GM23338 (cell line): ENCODE measurements at regions not wholly inside any gene's neighbourhood (a gene's known extent, or its start where the extent isn't known, plus 50 kb on each side); places are given as distances from the start of the nearest gene placed in this dataset.

Experiments
- ATAC-seq: fragments of 200-7000 bp; cut with Tn5 transposase; 3 replicates; pipeline ENCODE4 v1.9.1; 2020
- DNase-seq: peaks from one replicate; pipeline ENCODE4 v3.0.0-alpha.2; 2015; ENCODE audit warnings: low spot score
- H2AFZ ChIP-seq: fragments of 200-600 bp; sonication (generic); 2 replicates; pipeline ENCODE4 v1.8.0; 2016; ENCODE audit warnings: antibody characterized with exemption, mild to moderate bottlenecking, moderate library complexity
- H3F3A ChIP-seq: fragments of 200-600 bp; sonication (generic); replicated peaks from 2 replicates; pipeline ENCODE4 v1.8.0; 2017; ENCODE audit warnings: antibody characterized with exemption, mixed run types, low read depth
- H3K27ac ChIP-seq: fragments of 200-600 bp; sonication (generic); 2 replicates; pipeline ENCODE4 v1.6.1; 2016; ENCODE audit warnings: low read depth
- H3K27me3 ChIP-seq: fragments of 200-600 bp; sonication (generic); 2 replicates; pipeline ENCODE4 v1.8.0; 2016; ENCODE audit warnings: mild to moderate bottlenecking, mixed run types, moderate library complexity; ENCODE audit not compliant: insufficient read depth
- H3K36me3 ChIP-seq: fragments of 200-600 bp; sonication (generic); 2 replicates; pipeline ENCODE4 v1.8.0; 2016; ENCODE audit warnings: mild to moderate bottlenecking; ENCODE audit not compliant: insufficient read depth
- H3K4me1 ChIP-seq: fragments of 200-600 bp; sonication (generic); 2 replicates; pipeline ENCODE4 v1.8.0; 2016; ENCODE audit warnings: mild to moderate bottlenecking, moderate library complexity; ENCODE audit not compliant: insufficient read depth
- H3K4me2 ChIP-seq: fragments of 200-600 bp; sonication (generic); 2 replicates; pipeline ENCODE4 v1.7.1; 2017; ENCODE audit warnings: mixed run types
- H3K4me3 ChIP-seq: fragments of 200-600 bp; sonication (generic); 2 replicates; pipeline ENCODE4 v1.6.1; 2016; ENCODE audit warnings: mixed run types
- H3K79me2 ChIP-seq: fragments of 200-600 bp; sonication (generic); replicated peaks from 2 replicates; pipeline ENCODE4 v1.8.0; 2017; ENCODE audit warnings: mild to moderate bottlenecking; ENCODE audit not compliant: insufficient read depth
- H3K9me2 ChIP-seq: fragments of 200-600 bp; sonication (generic); 2 replicates; pipeline ENCODE4 v1.8.0; 2017; ENCODE audit not compliant: insufficient read depth
- H4K20me1 ChIP-seq: fragments of 200-600 bp; sonication (generic); replicated peaks from 2 replicates; pipeline ENCODE4 v1.8.0; 2017; ENCODE audit warnings: mild to moderate bottlenecking; ENCODE audit not compliant: insufficient read depth
- H3K27ac Mint-ChIP-seq: 2 replicates; pipeline ENCODE4 v1.8.0; 2020; ENCODE audit warnings: inconsistent platforms, mild to moderate bottlenecking, moderate library complexity, mixed read lengths
- H3K27me3 Mint-ChIP-seq: 3 replicates; pipeline ENCODE4 v1.8.0; 2022; ENCODE audit warnings: low read depth, mild to moderate bottlenecking, moderate library complexity, mixed read lengths, inconsistent platforms; ENCODE audit not compliant: insufficient read depth, poor library complexity
- H3K36me3 Mint-ChIP-seq: 3 replicates; pipeline ENCODE4 v1.8.0; 2021; ENCODE audit warnings: low read depth, mild to moderate bottlenecking, inconsistent platforms, moderate library complexity, mixed read lengths
- H3K4me1 Mint-ChIP-seq: 3 replicates; pipeline ENCODE4 v1.8.0; 2020; ENCODE audit warnings: mild to moderate bottlenecking, inconsistent platforms, mixed read lengths
- H3K4me3 Mint-ChIP-seq: 3 replicates; pipeline ENCODE4 v1.8.0; 2021; ENCODE audit warnings: moderate library complexity, mild to moderate bottlenecking, inconsistent platforms, mixed read lengths
- H3K9me3 Mint-ChIP-seq: 3 replicates; pipeline ENCODE4 v1.8.0; 2020; ENCODE audit warnings: moderate library complexity, mild to moderate bottlenecking, inconsistent platforms, mixed read lengths
- CREB1 ChIP-seq: fragments of 250-450 bp; sonication (Bioruptor Pico); IDR thresholded peaks from 2 replicates; pipeline ENCODE4 v1.5.0; 2020; ENCODE audit warnings: low read depth, mild to moderate bottlenecking, moderate library complexity
- CTCF ChIP-seq, 2 experiments: fragments of 200-600 bp in 1 of 2; sonication (generic) in 1 of 2; conservative IDR thresholded peaks; 2 replicates each; pipeline versions ENCODE4 v1.5.1 to v1.6.1; 2016 to 2017; ENCODE audit warnings: antibody characterized with exemption in 2 of 2, low read depth in 2 of 2, mild to moderate bottlenecking in 2 of 2, moderate library complexity in 1 of 2
- ETS1 ChIP-seq: IDR thresholded peaks from 2 replicates; pipeline ENCODE4 v1.6.1; 2016; ENCODE audit warnings: antibody characterized with exemption
- EZH2 ChIP-seq: fragments of 200-600 bp; sonication (generic); IDR thresholded peaks from one replicate; pipeline ENCODE4 v1.8.0; 2017; ENCODE audit warnings: antibody characterized with exemption, mild to moderate bottlenecking, low read depth; ENCODE audit not compliant: unreplicated experiment
- JUNB ChIP-seq: IDR thresholded peaks from one replicate; pipeline ENCODE4 v1.6.1; 2016; ENCODE audit warnings: antibody characterized with exemption; ENCODE audit not compliant: unreplicated experiment
- POLR2AphosphoS5 ChIP-seq: IDR thresholded peaks from 2 replicates; pipeline ENCODE4 v1.6.1; 2016; ENCODE audit warnings: antibody characterized with exemption, low read depth
- ZNF462 ChIP-seq: fragments of 250-450 bp; sonication (Bioruptor Pico); IDR thresholded peaks from 2 replicates; pipeline ENCODE4 v1.5.0; 2020; ENCODE audit warnings: mild to moderate bottlenecking, moderate library complexity

- TF ChIP-seq ZNF462 (CRISPR knock-in tag), result no peak
- no peak for TF ChIP-seq POLR2AphosphoS5
Measured at GRCh38 chr7:113410796-113411195, 292.4 kb upstream of the SMIM30 start (continued).

GRCh38 chr7:113408999-113409398 is 290.6 kb upstream of the SMIM30 start:
- no peak overlapping the region for H3K4me3 Mint-ChIP-seq
- no peak for DNase-seq
- no peaks in the 10 kb centered on the region for H3K9me2 ChIP-seq
- ATAC-seq, result no peak
- H3K36me3 Mint-ChIP-seq, result no peaks in the 10 kb centered on the region
- H3K36me3 ChIP-seq, result no peaks in the 10 kb centered on the region
- H3K79me2 ChIP-seq, result no peaks in the 10 kb centered on the region
- H2AFZ ChIP-seq, result no peak overlapping the region
- peaks cover 18% of the 10 kb centered on the region; the same call in 2 of the 3 replicates for H3K4me1 Mint-ChIP-seq
- no peaks in the 10 kb centered on the region for H4K20me1 ChIP-seq
- no peak overlapping the region for H3K4me3 ChIP-seq
- H3K4me1 ChIP-seq, result no peaks in the 10 kb centered on the region
- no peaks in the 10 kb centered on the region for H3K27me3 Mint-ChIP-seq
- no peaks in the 10 kb centered on the region for H3K9me3 Mint-ChIP-seq
- H3K27me3 ChIP-seq, result no peaks in the 10 kb centered on the region
- no peak overlapping the region for H3K4me2 ChIP-seq
- no peaks in the 10 kb centered on the region for H3F3A ChIP-seq
- H3K27ac Mint-ChIP-seq, result no peak overlapping the region
- no peak overlapping the region for H3K27ac ChIP-seq
- TF ChIP-seq JUNB (no peak), EZH2 (no peak), CREB1 (no peak), POLR2AphosphoS5 (no peak), CTCF (conservative IDR thresholded peaks at IDR 0.05; ENCODE audit: low read depth in 2 of 2) (no peak), ZNF462 (CRISPR knock-in tag) (no peak), ETS1 (no peak)
